Upper lobe of right lung (tissue), 1 donor: ENCODE measurements at regions not wholly inside any gene's neighbourhood (a gene's known extent, or its start where the extent isn't known, plus 50 kb on each side); places are given as distances from the start of the nearest gene placed in this dataset.

ENCODE experiments used
- ATAC-seq: fragments of 200-7000 bp; cut with Tn5 transposase; one replicate; pipeline ENCODE4 v1.9.1; 2020; ENCODE audit warnings: mild to moderate bottlenecking, moderate library complexity
- DNase-seq: peaks from one replicate; pipeline ENCODE4 v3.0.0-alpha.2; 2020
- H3K27ac ChIP-seq: fragments of 200-600 bp; one replicate; pipeline ENCODE4 v1.8.0; 2022
- H3K27me3 ChIP-seq: fragments of 200-600 bp; one replicate; pipeline ENCODE4 v1.8.0; 2022; ENCODE audit warnings: mild to moderate bottlenecking
- H3K36me3 ChIP-seq: fragments of 200-600 bp; one replicate; pipeline ENCODE4 v1.8.0; 2022
- H3K4me1 ChIP-seq: fragments of 200-600 bp; one replicate; pipeline ENCODE4 v1.8.0; 2022
- H3K4me3 ChIP-seq: fragments of 200-600 bp; one replicate; pipeline ENCODE4 v1.8.0; 2022; ENCODE audit warnings: mild to moderate bottlenecking
- H3K9me3 ChIP-seq: fragments of 200-600 bp; one replicate; pipeline ENCODE4 v1.8.0; 2022
- CTCF ChIP-seq: fragments of 200-600 bp; IDR thresholded peaks from one replicate; pipeline ENCODE4 v1.8.0; 2022; ENCODE audit warnings: antibody characterized with exemption
- intact Hi-C: fragments of 100-400 bp; cut with DNase I; formaldehyde crosslinking; loops from one replicate; pipeline ENCODE4 v1.11.0; 2022
- donor health status: DM: no; HTN: yes; CAD: no; lungs with severe emphysema.

GRCh38 chr14:106776395-106776983 is 1250.1 kb downstream of the TMEM121 start:
- no peaks in the 10 kb centered on the region for H3K27me3 ChIP-seq
- H3K27ac ChIP-seq, result no peak overlapping the region
- H3K4me3 ChIP-seq, result no peak overlapping the region
- no peak for TF ChIP-seq CTCF
- H3K4me1 ChIP-seq, result no peaks in the 10 kb centered on the region
- no peak for ATAC-seq
- intact Hi-C loops, result no loop called here
- DNase-seq, result no peak
- H3K36me3 ChIP-seq, result no peaks in the 10 kb centered on the region
- no peaks in the 10 kb centered on the region for H3K9me3 ChIP-seq

- no peak for ATAC-seq
- H3K4me1 ChIP-seq, result no peaks in the 10 kb centered on the region
- H3K27me3 ChIP-seq, result no peaks in the 10 kb centered on the region
- no peak for DNase-seq
- H3K36me3 ChIP-seq, result no peaks in the 10 kb centered on the region
- no peak for TF ChIP-seq CTCF
- no peak overlapping the region for H3K4me3 ChIP-seq
- H3K9me3 ChIP-seq, result no peaks in the 10 kb centered on the region
- no peak overlapping the region for H3K27ac ChIP-seq
- intact Hi-C loops, result no loop called here
Measured at GRCh38 chr14:106778986-106779385, 1252.6 kb downstream of the TMEM121 start.

- ATAC-seq (no peak), DNase-seq (no peak)
- Histone ChIP-seq H3K9me3 (no peaks in the 10 kb centered on the region), H3K36me3 (no peaks in the 10 kb centered on the region), H3K4me1 (no peaks in the 10 kb centered on the region), H3K27me3 (peaks cover 9% of the 10 kb centered on the region), H3K27ac (no peak overlapping the region), H3K4me3 (no peak overlapping the region)
- intact Hi-C loops, result no loop called here
- no peak for TF ChIP-seq CTCF
Measured at GRCh38 chr14:106786697-106787096, 1260.3 kb downstream of the TMEM121 start.

GRCh38 chr14:106787626-106788025 is 1261.2 kb downstream of the TMEM121 start:
- H3K27me3 ChIP-seq, result peaks cover 9% of the 10 kb centered on the region
- H3K27ac ChIP-seq, result no peak overlapping the region
- DNase-seq, result no peak
- no peak for TF ChIP-seq CTCF
- no peak overlapping the region for H3K4me3 ChIP-seq
- H3K36me3 ChIP-seq, result no peaks in the 10 kb centered on the region
- intact Hi-C loops, result no loop called here
- H3K9me3 ChIP-seq, result no peaks in the 10 kb centered on the region
- H3K4me1 ChIP-seq, result no peaks in the 10 kb centered on the region
- ATAC-seq, result no peak

- ATAC-seq (peak; percentile 9), DNase-seq (no peak)
- intact Hi-C loops, result no loop called here
- Histone ChIP-seq H3K27ac (no peak overlapping the region), H3K27me3 (peaks cover 9% of the 10 kb centered on the region), H3K4me3 (no peak overlapping the region), H3K36me3 (no peaks in the 10 kb centered on the region), H3K9me3 (no peaks in the 10 kb centered on the region), H3K4me1 (no peaks in the 10 kb centered on the region)
- no peak for TF ChIP-seq CTCF
Measured at GRCh38 chr14:106788534-106788933, 1262.2 kb downstream of the TMEM121 start.

- no peak overlapping the region for H3K4me3 ChIP-seq
- TF ChIP-seq CTCF, result no peak
- no peaks in the 10 kb centered on the region for H3K36me3 ChIP-seq
- ATAC-seq (no peak), DNase-seq (no peak)
- intact Hi-C loops, result no loop called here
- H3K9me3 ChIP-seq, result no peaks in the 10 kb centered on the region
- no peak overlapping the region for H3K27ac ChIP-seq
- peaks cover 15% of the 10 kb centered on the region for H3K27me3 ChIP-seq
- H3K4me1 ChIP-seq, result no peaks in the 10 kb centered on the region
Measured at GRCh38 chr14:106789318-106789717, 1262.9 kb downstream of the TMEM121 start.
